Keratinocyte (primary cell): ENCODE measurements at regions not wholly inside any gene's neighbourhood (a gene's known extent, or its start where the extent isn't known, plus 50 kb on each side); places are given as distances from the start of the nearest gene placed in this dataset.

Experiments used
- DNase-seq: peaks from one replicate; pipeline ENCODE4 v3.0.0-alpha.2; 2011; ENCODE audit warnings: low read depth, missing footprints, low spot score
- FAIRE-seq: peaks from 2 replicates; lab custom pipeline; 2011; peaks lifted over from hg19 to GRCh38; lab: Jason Lieb, UNC
- H2AFZ ChIP-seq: 2 replicates; pipeline ENCODE4 v1.6.0; 2012; ENCODE audit warnings: low read length, control low read depth, inconsistent platforms; ENCODE audit not compliant: control insufficient read depth
- H3K27ac ChIP-seq: 2 replicates; pipeline ENCODE4 v1.5.1; 2011; ENCODE audit warnings: low read length; ENCODE audit not compliant: control insufficient read depth, insufficient read depth
- H3K27me3 ChIP-seq: 3 replicates; pipeline ENCODE4 v1.6.0; 2011; ENCODE audit warnings: low read length; ENCODE audit not compliant: control insufficient read depth, insufficient read depth; ENCODE audit errors: extremely low read depth
- H3K36me3 ChIP-seq, 2 experiments: 2 replicates in 1 of 2; 3 replicates in 1 of 2; pipeline ENCODE4 v1.5.1; 2011; ENCODE audit warnings: low read length in 2 of 2, mild to moderate bottlenecking in 1 of 2; ENCODE audit not compliant: control insufficient read depth in 2 of 2, insufficient read depth in 2 of 2; ENCODE audit errors: extremely low read depth in 1 of 2
- H3K4me1 ChIP-seq: 3 replicates; pipeline ENCODE4 v1.5.1; 2011; ENCODE audit warnings: low read length; ENCODE audit not compliant: control insufficient read depth, insufficient read depth; ENCODE audit errors: extremely low read depth
- H3K4me2 ChIP-seq: 3 replicates; pipeline ENCODE4 v1.6.0; 2011; ENCODE audit warnings: low read depth, low read length; ENCODE audit not compliant: control insufficient read depth, insufficient read depth; ENCODE audit errors: extremely low read depth
- H3K4me3 ChIP-seq, 3 experiments: fragments of 200-600 bp in 1 of 3; sonication (generic) in 1 of 3; 2 replicates in 2 of 3; 3 replicates in 1 of 3; pipeline ENCODE4 v1.5.1; 2011 to 2016; ENCODE audit warnings: low read length in 3 of 3, mild to moderate bottlenecking in 3 of 3, control low read depth in 2 of 3, inconsistent platforms in 1 of 3, low read depth in 1 of 3, mixed read lengths in 1 of 3, mixed run types in 1 of 3, moderate library complexity in 1 of 3; ENCODE audit not compliant: control insufficient read depth in 2 of 3, insufficient read depth in 2 of 3; ENCODE audit errors: extremely low read depth in 1 of 3
- H3K79me2 ChIP-seq: 2 replicates; pipeline ENCODE4 v1.6.0; 2012; ENCODE audit warnings: low read length; ENCODE audit not compliant: control insufficient read depth, insufficient read depth
- H3K9ac ChIP-seq: 3 replicates; pipeline ENCODE4 v1.6.0; 2011; ENCODE audit warnings: low read length; ENCODE audit not compliant: control insufficient read depth, insufficient read depth; ENCODE audit errors: extremely low read depth
- H3K9me1 ChIP-seq: 3 replicates; pipeline ENCODE4 v1.6.0; 2011; ENCODE audit warnings: low read length; ENCODE audit not compliant: control insufficient read depth, insufficient read depth; ENCODE audit errors: extremely low read depth
- H3K9me3 ChIP-seq: 2 replicates; pipeline ENCODE4 v1.5.1; 2012; ENCODE audit warnings: low read depth, low read length; ENCODE audit not compliant: control insufficient read depth
- H4K20me1 ChIP-seq: 3 replicates; pipeline ENCODE4 v1.6.0; 2011; ENCODE audit warnings: low read length; ENCODE audit not compliant: control insufficient read depth, insufficient read depth; ENCODE audit errors: extremely low read depth
- CTCF ChIP-seq, 3 experiments: IDR thresholded peaks in 1 of 3; conservative IDR thresholded peaks in 1 of 3; optimal IDR thresholded peaks in 1 of 3; 2 replicates in 2 of 3; 3 replicates in 1 of 3; pipeline versions ENCODE3 to v1.5.1; 2011; ENCODE audit warnings: low read length in 3 of 3, mild to moderate bottlenecking in 3 of 3, moderate library complexity in 2 of 3, control low read depth in 1 of 3, inconsistent platforms in 1 of 3; ENCODE audit not compliant: insufficient read depth in 2 of 3; ENCODE audit errors: extremely low read depth in 1 of 3
- EZH2 ChIP-seq: IDR thresholded peaks from one replicate; pipeline ENCODE4 v1.6.1; 2012; ENCODE audit warnings: inconsistent platforms, mild to moderate bottlenecking, low read length, moderate library complexity
- dilution Hi-C: fragments of 300-500 bp; cut with MboI; formaldehyde crosslinking; loops from one replicate; pipeline ENCODE4 v1.7.0; 2020; ENCODE audit warnings: low sequenced_read_pairs; ENCODE audit not compliant: extremely low pct_ligation_motif_present

GRCh38 chr5:125743939-125744338 is 679.3 kb upstream of the GRAMD2B start:
- dilution Hi-C loops: no loop called here
- no peaks in the 10 kb centered on the region for H3K79me2 ChIP-seq
- H3K9me3 ChIP-seq: no peaks in the 10 kb centered on the region
- FAIRE-seq: no peak
- no peak overlapping the region for H3K4me2 ChIP-seq
- H3K9ac ChIP-seq: no peak overlapping the region
- H3K9me1 ChIP-seq: no peaks in the 10 kb centered on the region
- DNase-seq: no peak
- TF ChIP-seq EZH2: no peak
- no peak for TF ChIP-seq CTCF (optimal IDR thresholded peaks at IDR 0.05 in 1 of 3, IDR thresholded peaks at IDR 0.05 in 1 of 3, conservative IDR thresholded peaks at IDR 0.05 in 1 of 3; ENCODE audit: extremely low read depth in 1 of 3, insufficient read depth in 2 of 3, low read length in 3 of 3)
- H2AFZ ChIP-seq: no peak overlapping the region
- no peaks in the 10 kb centered on the region for H3K36me3 ChIP-seq
- no peak overlapping the region for H3K27ac ChIP-seq
- H4K20me1 ChIP-seq: no peaks in the 10 kb centered on the region
- no peaks in the 10 kb centered on the region for H3K4me1 ChIP-seq
- H3K27me3 ChIP-seq: no peaks in the 10 kb centered on the region
- no peak overlapping the region for H3K4me3 ChIP-seq

- Histone ChIP-seq H3K27ac (no peak overlapping the region), H3K4me2 (no peak overlapping the region), H3K9ac (no peak overlapping the region), H2AFZ (no peak overlapping the region), H3K27me3 (no peaks in the 10 kb centered on the region), H3K9me3 (no peaks in the 10 kb centered on the region), H3K4me1 (peaks cover 9% of the 10 kb centered on the region), H3K79me2 (no peaks in the 10 kb centered on the region), H3K36me3 (no peaks in the 10 kb centered on the region), H3K4me3 (no peak overlapping the region), H3K9me1 (no peaks in the 10 kb centered on the region), H4K20me1 (no peaks in the 10 kb centered on the region)
- DNase-seq (no peak), FAIRE-seq (peak; percentile 57)
- dilution Hi-C loops: no loop called here
- TF ChIP-seq EZH2 (no peak), CTCF (optimal IDR thresholded peaks at IDR 0.05 in 1 of 3, IDR thresholded peaks at IDR 0.05 in 1 of 3, conservative IDR thresholded peaks at IDR 0.05 in 1 of 3; ENCODE audit: extremely low read depth in 1 of 3, insufficient read depth in 2 of 3, low read length in 3 of 3) (no peak)
These were observed 676.3 kb upstream of the GRAMD2B start for GRCh38 chr5:125746917-125747316.
